Psoas muscle (tissue), 7 donors: ENCODE measurements at regions not wholly inside any gene's neighbourhood (a gene's known extent, or its start where the extent isn't known, plus 50 kb on each side); places are given as distances from the start of the nearest gene placed in this dataset.
A peak's percentile ranks its signal among the peaks of the same experiment; 100 is the strongest.
"Not testable (repeated sequence)": the region's sequence is repeated elsewhere in the genome, so short reads cannot be mapped to it uniquely, and the experiment has no call there.

Experiments
- ATAC-seq, 4 donors: fragments of 200-7000 bp; cut with Tn5 transposase; one replicate each; pipeline ENCODE4 v1.9.1; 2020; ENCODE audit warnings: moderate library complexity in 3 of 4, mild to moderate bottlenecking in 2 of 4
- DNase-seq, 2 donors: peaks; one replicate each; pipeline ENCODE4 v3.0.0-alpha.2; 2020
- H3K27ac ChIP-seq: fragments of 200-600 bp; one replicate; pipeline ENCODE4 v1.8.0; 2022
- H3K27me3 ChIP-seq, 3 donors: fragments of 200-600 bp in 1 of 3; one replicate each; pipeline versions ENCODE4 v1.6.1 to v1.8.0; 2013 to 2022; ENCODE audit warnings: low read length in 2 of 3, mild to moderate bottlenecking in 2 of 3, moderate library complexity in 1 of 3; ENCODE audit not compliant: insufficient read depth in 3 of 3
- H3K36me3 ChIP-seq, 2 donors: fragments of 200-600 bp in 1 of 2; one replicate each; pipeline versions ENCODE4 v1.6.1 to v1.8.0; 2013 to 2022; ENCODE audit warnings: low read depth in 1 of 2, mild to moderate bottlenecking in 1 of 2, moderate library complexity in 1 of 2; ENCODE audit not compliant: insufficient read depth in 1 of 2
- H3K4me1 ChIP-seq: fragments of 200-600 bp; one replicate; pipeline ENCODE4 v1.8.0; 2022
- H3K4me3 ChIP-seq: fragments of 200-600 bp; one replicate; pipeline ENCODE4 v1.8.0; 2022; ENCODE audit warnings: mild to moderate bottlenecking
- H3K9me3 ChIP-seq: fragments of 200-600 bp; one replicate; pipeline ENCODE4 v1.8.0; 2022
- WGBS, 3 donors: extraction: QIAGEN DNeasy Blood & Tissue Kit; methylation state at CpG; one replicate each; pipeline versions ENCODE4 v1.1.6 to v1.1.7; 2013; 5-methylcytosine and 5-hydroxymethylcytosine counted together
- intact Hi-C, 2 donors: fragments of 100-400 bp; cut with DNase I; formaldehyde crosslinking; loops; one replicate each; pipeline versions ENCODE4 v1.11.0 to v1.14.2; 2022
- donor health status: healthy with polysubstance abuse.
- donor health status: DM: no; HTN: no; CAD: no; lungs with moderate emphysema.
- donor health status: Bipolar disorder and iron deficiency.
- donor health status: healthy.
- donor health status: DM: yes; HTN: yes; CAD: no.
- donor health status: DM: no; HTN: no; CAD: no.
- donor health status: DM: yes; HTN: yes; CAD: no.

DNA sequence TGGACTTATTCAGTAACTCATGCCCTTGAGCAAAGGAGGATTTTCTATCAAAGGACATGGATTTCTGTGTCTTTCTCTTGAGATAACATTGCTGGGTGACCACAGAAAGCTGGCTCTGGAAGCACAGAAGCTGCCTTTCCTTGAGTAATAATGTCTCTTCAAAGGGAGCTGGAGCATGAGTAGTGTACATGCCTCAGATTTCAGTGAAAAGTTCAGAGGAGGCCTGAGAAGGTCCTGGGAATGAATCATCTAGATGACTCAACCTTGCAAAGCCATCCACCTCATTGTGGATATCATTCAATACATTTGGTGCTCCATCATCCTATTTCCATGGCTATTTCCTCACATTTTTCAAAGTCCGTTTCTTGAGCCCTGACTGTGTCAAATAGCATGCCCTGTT, 77.6 kb upstream of the OR4M2 start:
- H3K4me3 ChIP-seq, H3K36me3 ChIP-seq, H3K9me3 ChIP-seq, H3K27me3 ChIP-seq, intact Hi-C loops, DNase-seq, ATAC-seq, H3K27ac ChIP-seq, H3K4me1 ChIP-seq: not testable (repeated sequence)
- 44% methylated on average over 1 of the region's 1 CpG; no CpG with 5 or more reads in 2 of the 3 donors for WGBS, 3 donors

DNA sequence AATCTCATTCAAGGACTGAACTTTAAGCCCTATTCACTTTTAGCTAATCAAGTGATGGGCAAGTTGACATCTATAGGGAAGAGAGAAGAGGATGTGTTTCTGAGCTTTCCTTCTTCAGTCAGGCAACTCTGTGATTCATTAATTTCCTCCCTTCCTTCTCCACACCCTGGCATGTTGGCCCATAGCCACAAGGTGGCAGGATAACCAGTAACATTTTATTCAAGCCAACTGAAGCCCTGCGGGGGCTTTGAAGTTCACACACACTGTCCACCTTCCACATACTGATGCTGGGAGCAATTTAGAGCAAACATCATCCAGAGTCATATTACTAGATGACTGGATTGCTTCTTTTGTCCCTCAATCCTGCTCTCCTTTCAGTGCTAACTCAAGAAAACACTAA, 91.2 kb upstream of the OR4M2 start:
- H3K27me3 ChIP-seq, intact Hi-C loops, H3K9me3 ChIP-seq, H3K36me3 ChIP-seq, DNase-seq, H3K4me3 ChIP-seq, H3K4me1 ChIP-seq, H3K27ac ChIP-seq, ATAC-seq: not testable (repeated sequence)
- no CpG with 5 or more reads among the region's 1 CpG for WGBS, 3 donors

DNA sequence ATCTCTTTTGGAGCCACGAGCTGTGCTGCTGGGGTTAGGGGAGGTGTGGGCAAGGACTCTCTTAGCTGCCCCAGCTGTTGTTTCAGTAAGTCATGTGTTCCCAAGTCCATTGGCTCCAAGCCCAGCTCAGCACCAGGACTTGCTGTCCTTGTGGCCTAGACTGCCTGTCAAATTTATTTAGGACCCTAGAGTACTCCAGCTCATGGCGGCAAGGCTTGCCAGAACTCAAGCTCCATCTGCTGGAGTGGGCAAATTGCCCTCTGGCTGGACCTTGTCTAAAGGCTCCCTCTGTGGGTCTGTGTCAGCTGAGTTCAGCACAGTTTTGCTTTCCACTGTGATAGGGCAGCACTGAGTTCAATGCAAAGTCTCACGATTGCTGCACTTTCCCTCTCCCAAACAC, 96.5 kb upstream of the OR4M2 start:
- DNase-seq, H3K27ac ChIP-seq, H3K4me1 ChIP-seq, H3K27me3 ChIP-seq, H3K9me3 ChIP-seq, intact Hi-C loops, H3K36me3 ChIP-seq, H3K4me3 ChIP-seq: not testable (repeated sequence)
- WGBS, 3 donors = no CpG with 5 or more reads among the region's 3 CpGs
- peak; percentile 95 to 99 (median 98) for ATAC-seq

DNA sequence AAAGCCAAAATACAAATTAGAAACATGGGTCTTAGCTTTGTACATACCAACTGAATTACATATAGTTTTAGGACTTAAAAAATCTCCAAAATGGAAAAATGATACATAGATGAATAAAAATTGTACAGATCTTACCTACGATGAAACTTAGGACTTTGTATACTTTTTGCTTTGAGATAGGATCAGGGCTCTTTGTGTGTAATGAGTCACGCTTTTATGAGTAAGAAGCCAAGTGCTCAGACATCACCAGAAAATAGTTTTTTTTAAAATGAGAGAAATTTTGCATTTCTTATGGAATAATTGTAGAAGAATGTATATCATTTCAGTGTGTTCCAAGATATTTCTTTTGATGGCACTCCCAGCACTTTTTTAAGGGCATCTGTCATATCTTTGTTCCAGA, 100.4 kb upstream of the OR4M2 start:
- not testable (repeated sequence) for ATAC-seq
- no CpG with 5 or more reads among the region's 2 CpGs for WGBS, 3 donors

DNA sequence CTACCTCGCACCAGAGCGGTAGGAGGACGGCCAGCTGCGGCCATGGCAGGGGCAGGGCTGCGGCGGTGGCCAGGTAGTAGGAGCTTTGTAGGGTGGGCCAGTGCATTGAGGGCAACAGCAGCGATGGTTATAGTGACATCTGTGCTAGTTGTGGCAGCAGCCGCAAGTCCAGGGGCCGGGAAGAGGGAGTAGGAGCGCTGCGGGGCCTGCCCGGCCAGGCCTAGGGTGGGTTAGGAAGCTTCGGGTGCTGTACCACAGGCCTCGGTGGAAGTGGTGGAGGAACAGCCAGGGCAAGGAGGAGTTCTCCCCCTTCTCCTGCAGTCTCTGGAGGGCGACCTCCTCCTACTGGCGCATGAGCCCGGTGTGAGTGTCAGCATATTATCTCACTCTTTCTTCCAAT, 76.2 kb upstream of the POTEB start:
- DNase-seq, H3K9me3 ChIP-seq, H3K27ac ChIP-seq, ATAC-seq, intact Hi-C loops, H3K27me3 ChIP-seq, H3K36me3 ChIP-seq, H3K4me1 ChIP-seq, H3K4me3 ChIP-seq: not testable (repeated sequence)
- WGBS, 3 donors = 90 to 93% (median 92%) methylated on average over 7 to 9 of the region's 17 CpGs

More for the DNA sequence above, 100.4 kb upstream of the OR4M2 start:
- intact Hi-C loops, DNase-seq, H3K27ac ChIP-seq, H3K36me3 ChIP-seq, H3K4me3 ChIP-seq, H3K4me1 ChIP-seq, H3K9me3 ChIP-seq, H3K27me3 ChIP-seq: not testable (repeated sequence)

DNA sequence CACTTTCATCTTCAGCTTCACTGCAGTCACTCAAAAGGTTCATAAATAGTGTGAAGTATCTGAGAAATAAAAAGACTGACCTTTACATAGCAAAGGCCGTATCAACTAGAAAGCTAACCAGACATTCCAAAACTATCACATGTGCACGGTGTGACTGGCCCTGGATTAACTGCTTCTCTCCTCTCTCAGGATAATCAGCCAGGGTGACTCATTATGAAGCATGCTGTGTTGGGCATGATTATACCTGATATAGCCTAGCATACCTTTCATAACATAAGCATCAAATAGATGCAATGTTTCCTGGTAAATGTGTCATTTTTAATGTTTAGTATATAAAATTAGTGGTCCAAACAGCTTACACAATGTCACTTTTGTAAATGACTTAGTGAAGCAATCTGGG, 62.8 kb upstream of the POTEB start:
- peak in 2 of 4 donors; percentile 84 for ATAC-seq
- H3K4me1 ChIP-seq, H3K27me3 ChIP-seq, H3K27ac ChIP-seq, DNase-seq, H3K9me3 ChIP-seq, intact Hi-C loops, H3K36me3 ChIP-seq, H3K4me3 ChIP-seq: not testable (repeated sequence)
- WGBS, 3 donors = no CpG with 5 or more reads among the region's 2 CpGs
